ENCODE measurements at regions not wholly inside any gene's neighbourhood (a gene's known extent, or its start where the extent isn't known, plus 50 kb on each side); places are given as distances from the start of the nearest gene placed in this dataset.

DNA sequence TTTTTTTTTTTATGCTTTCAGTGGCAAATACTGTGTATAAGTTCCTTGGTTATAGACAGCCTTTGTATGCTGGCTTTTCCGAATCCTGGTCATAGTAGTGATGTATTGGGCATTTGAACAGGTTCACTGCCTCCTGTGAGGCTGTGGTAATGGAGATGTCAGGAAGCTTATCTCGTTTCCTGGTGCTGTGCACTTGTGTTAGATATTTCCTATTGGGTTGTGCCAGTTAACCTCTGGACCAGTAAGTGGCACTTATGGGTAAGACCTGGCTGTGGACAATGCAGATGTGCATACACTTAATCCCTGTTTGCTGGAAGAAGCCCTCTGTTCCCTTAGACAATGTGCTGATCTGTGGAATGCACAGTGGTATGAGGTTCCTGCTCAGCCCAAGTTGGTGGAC, 135.4 kb upstream of the KITLG start:
- TF ChIP-seq, protein P1, sequence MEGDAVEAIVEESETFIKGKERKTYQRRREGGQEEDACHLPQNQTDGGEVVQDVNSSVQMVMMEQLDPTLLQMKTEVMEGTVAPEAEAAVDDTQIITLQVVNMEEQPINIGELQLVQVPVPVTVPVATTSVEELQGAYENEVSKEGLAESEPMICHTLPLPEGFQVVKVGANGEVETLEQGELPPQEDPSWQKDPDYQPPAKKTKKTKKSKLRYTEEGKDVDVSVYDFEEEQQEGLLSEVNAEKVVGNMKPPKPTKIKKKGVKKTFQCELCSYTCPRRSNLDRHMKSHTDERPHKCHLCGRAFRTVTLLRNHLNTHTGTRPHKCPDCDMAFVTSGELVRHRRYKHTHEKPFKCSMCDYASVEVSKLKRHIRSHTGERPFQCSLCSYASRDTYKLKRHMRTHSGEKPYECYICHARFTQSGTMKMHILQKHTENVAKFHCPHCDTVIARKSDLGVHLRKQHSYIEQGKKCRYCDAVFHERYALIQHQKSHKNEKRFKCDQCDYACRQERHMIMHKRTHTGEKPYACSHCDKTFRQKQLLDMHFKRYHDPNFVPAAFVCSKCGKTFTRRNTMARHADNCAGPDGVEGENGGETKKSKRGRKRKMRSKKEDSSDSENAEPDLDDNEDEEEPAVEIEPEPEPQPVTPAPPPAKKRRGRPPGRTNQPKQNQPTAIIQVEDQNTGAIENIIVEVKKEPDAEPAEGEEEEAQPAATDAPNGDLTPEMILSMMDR (conservative IDR thresholded peaks at IDR 0.05): no peak
- TF ChIP-seq EZH2 (IDR thresholded peaks at IDR 0.05; ENCODE audit: low read depth): no peak
